GM21723 (cell line): ENCODE measurements at regions not wholly inside any gene's neighbourhood (a gene's known extent, or its start where the extent isn't known, plus 50 kb on each side); places are given as distances from the start of the nearest gene placed in this dataset.

Experiments used
- ATAC-seq: cut with Tn5 transposase; IDR thresholded peaks from one replicate; pipeline ENCODE4 v1.9.1; 2021; ENCODE audit warnings: mild to moderate bottlenecking, moderate library complexity; ENCODE audit not compliant: unreplicated experiment

GRCh38 chr13:61765940-61766666 lies 350.5 kb upstream of the PCDH20 start:
- no peak for ATAC-seq

- ATAC-seq, result no peak
Measured at GRCh38 chr13:61765181-61765742, 349.6 kb upstream of the PCDH20 start.

GRCh38 chr13:61761690-61762089 lies 346.0 kb upstream of the PCDH20 start:
- no peak for ATAC-seq

GRCh38 chr13:61760102-61760501 lies 344.5 kb upstream of the PCDH20 start:
- no peak for ATAC-seq

GRCh38 chr13:61756031-61756430 lies 340.4 kb upstream of the PCDH20 start:
- ATAC-seq, result no peak

GRCh38 chr13:61751039-61751438 lies 335.4 kb upstream of the PCDH20 start:
- ATAC-seq, result no peak

- no peak for ATAC-seq
Measured at GRCh38 chr13:61738236-61738750, 322.6 kb upstream of the PCDH20 start.

- ATAC-seq, result no peak
Measured at GRCh38 chr13:61734683-61735082, 319.0 kb upstream of the PCDH20 start.

- no peak for ATAC-seq
Measured at GRCh38 chr13:61728471-61728870, 312.8 kb upstream of the PCDH20 start.

GRCh38 chr13:61727767-61728166 lies 312.1 kb upstream of the PCDH20 start:
- no peak for ATAC-seq

- ATAC-seq, result no peak
Measured at GRCh38 chr13:61725806-61726205, 310.2 kb upstream of the PCDH20 start.

GRCh38 chr13:61722119-61722518 lies 306.5 kb upstream of the PCDH20 start:
- no peak for ATAC-seq

- ATAC-seq, result no peak
Measured at GRCh38 chr13:61712621-61713020, 297.0 kb upstream of the PCDH20 start.

- no peak for ATAC-seq
Measured at GRCh38 chr13:61709258-61709657, 293.6 kb upstream of the PCDH20 start.

- ATAC-seq, result no peak
Measured at GRCh38 chr13:61706899-61707298, 291.2 kb upstream of the PCDH20 start.

GRCh38 chr13:61700620-61701019 lies 285.0 kb upstream of the PCDH20 start:
- no peak for ATAC-seq

GRCh38 chr13:61700181-61700580 lies 284.5 kb upstream of the PCDH20 start:
- ATAC-seq, result no peak

- no peak for ATAC-seq
Measured at GRCh38 chr13:61696676-61697075, 281.0 kb upstream of the PCDH20 start.

GRCh38 chr13:61695147-61695546 lies 279.5 kb upstream of the PCDH20 start:
- ATAC-seq, result no peak

- ATAC-seq, result no peak
Measured at GRCh38 chr13:61692691-61693090, 277.0 kb upstream of the PCDH20 start.

- no peak for ATAC-seq
Measured at GRCh38 chr13:61685682-61686012, 270.0 kb upstream of the PCDH20 start.

- no peak for ATAC-seq
Measured at GRCh38 chr13:61684976-61685681, 269.5 kb upstream of the PCDH20 start.
